Ishikawa (cell line): ENCODE measurements at regions not wholly inside any gene's neighbourhood (a gene's known extent, or its start where the extent isn't known, plus 50 kb on each side); places are given as distances from the start of the nearest gene placed in this dataset.

Experiments
- CEBPB ChIP-seq: IDR thresholded peaks from 2 replicates; pipeline ENCODE4 v1.6.1; 2012
- EP300 ChIP-seq: IDR thresholded peaks from 2 replicates; pipeline ENCODE4 v1.6.1; 2012; ENCODE audit warnings: borderline replicate concordance
- FOXM1 ChIP-seq: IDR thresholded peaks from 2 replicates; pipeline ENCODE4 v1.6.1; 2012; ENCODE audit warnings: low read depth, borderline replicate concordance
- TEAD4 ChIP-seq: IDR thresholded peaks from 2 replicates; pipeline ENCODE4 v1.6.1; 2012
- YY1 ChIP-seq: IDR thresholded peaks from 2 replicates; pipeline ENCODE4 v1.6.1; 2012; ENCODE audit warnings: low read depth

DNA sequence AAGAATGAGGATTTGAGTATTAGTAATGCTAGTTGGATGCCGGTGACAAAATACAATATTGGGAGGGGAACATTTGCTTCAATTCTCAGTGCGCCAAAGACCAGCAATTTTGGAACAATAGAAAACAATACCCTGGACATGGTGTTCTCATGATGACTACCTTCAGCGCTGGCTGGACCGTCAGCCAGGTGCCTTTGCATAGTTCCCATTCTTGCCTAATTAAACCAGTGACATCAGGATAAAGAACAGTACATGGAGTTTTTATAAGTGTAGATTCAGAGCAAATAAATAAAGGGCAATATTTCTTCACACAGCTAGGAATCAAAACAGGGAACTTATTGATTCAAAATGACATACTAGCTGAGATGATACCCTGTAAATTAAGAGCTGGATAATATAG, 404.8 kb upstream of the RORA start:
- no peak for TF ChIP-seq FOXM1
- no peak for TF ChIP-seq YY1
- TF ChIP-seq TEAD4 = no peak
- no peak for TF ChIP-seq CEBPB
- TF ChIP-seq EP300 = no peak
